CD4-positive, alpha-beta memory T cell (primary cell): ENCODE measurements at regions not wholly inside any gene's neighbourhood (a gene's known extent, or its start where the extent isn't known, plus 50 kb on each side); places are given as distances from the start of the nearest gene placed in this dataset.
A peak's percentile ranks its signal among the peaks of the same experiment; 100 is the strongest.

Experiments
- CTCF ChIA-PET: fragments of 350-600 bp; sonication (Branson Sonifier 250); formaldehyde crosslinking; loops from one replicate; lab custom pipeline; 2021; ENCODE audit warnings: inconsistent platforms; ENCODE audit not compliant: partially characterized antibody; lab: Charles Lee
- POLR2A ChIA-PET: fragments of 350-600 bp; sonication (Branson Sonifier 250); formaldehyde crosslinking; loops from one replicate; lab custom pipeline; 2021; ENCODE audit not compliant: partially characterized antibody; lab: Charles Lee
- DNase-seq, 5 donors: peaks; one replicate each; pipeline versions ENCODE4 v3.0.0 to v3.0.0-alpha.2; 2020 to 2022; ENCODE audit warnings: mixed read lengths in 1 of 5
- H3K27ac ChIP-seq: one replicate; pipeline ENCODE4 v1.7.0; 2013; ENCODE audit warnings: low read depth, low read length
- H3K27me3 ChIP-seq: 2 replicates; pipeline ENCODE4 v1.7.0; 2013; ENCODE audit warnings: mild to moderate bottlenecking, low read length, moderate library complexity; ENCODE audit not compliant: insufficient read depth
- H3K36me3 ChIP-seq: 2 replicates; pipeline ENCODE4 v1.7.0; 2013; ENCODE audit warnings: mild to moderate bottlenecking, low read length, moderate library complexity; ENCODE audit not compliant: insufficient read depth
- H3K4me1 ChIP-seq: 2 replicates; pipeline ENCODE4 v1.7.0; 2013; ENCODE audit warnings: mild to moderate bottlenecking, low read length, moderate library complexity; ENCODE audit not compliant: insufficient read depth
- H3K4me3 ChIP-seq, 2 donors: one replicate each; pipeline ENCODE4 v1.7.0; 2013; ENCODE audit warnings: low read length in 2 of 2, mild to moderate bottlenecking in 1 of 2
- H3K9me3 ChIP-seq, 2 donors: one replicate each; pipeline ENCODE4 v1.7.0; 2013; ENCODE audit warnings: low read length in 2 of 2, control low read depth in 1 of 2; ENCODE audit not compliant: control insufficient read depth in 1 of 2
- H3K27ac Mint-ChIP-seq, 7 donors: one replicate each; pipeline ENCODE4 v1.8.0; 2020 to 2021; ENCODE audit warnings: mixed read lengths in 7 of 7, mild to moderate bottlenecking in 6 of 7, inconsistent platforms in 3 of 7, moderate library complexity in 3 of 7
- H3K27me3 Mint-ChIP-seq, 2 donors: one replicate each; pipeline ENCODE4 v1.8.0; 2020 to 2021; ENCODE audit warnings: mixed read lengths in 2 of 2
- H3K36me3 Mint-ChIP-seq, 2 donors: one replicate each; pipeline ENCODE4 v1.8.0; 2020 to 2021; ENCODE audit warnings: mixed read lengths in 2 of 2, inconsistent platforms in 1 of 2, mild to moderate bottlenecking in 1 of 2
- H3K4me1 Mint-ChIP-seq, 4 donors: one replicate each; pipeline ENCODE4 v1.8.0; 2020 to 2021; ENCODE audit warnings: mixed read lengths in 4 of 4, mild to moderate bottlenecking in 1 of 4
- H3K4me3 Mint-ChIP-seq, 8 donors: one replicate each; pipeline ENCODE4 v1.8.0; 2020 to 2021; ENCODE audit warnings: mixed read lengths in 8 of 8, mild to moderate bottlenecking in 7 of 8, moderate library complexity in 6 of 8, inconsistent platforms in 3 of 8
- H3K9me3 Mint-ChIP-seq, 8 donors: one replicate each; pipeline ENCODE4 v1.8.0; 2020 to 2021; ENCODE audit warnings: mixed read lengths in 8 of 8, mild to moderate bottlenecking in 5 of 8, inconsistent platforms in 3 of 8, moderate library complexity in 1 of 8
- intact Hi-C: fragments of 100-400 bp; cut with micrococcal nuclease; formaldehyde crosslinking; loops from one replicate; pipeline ENCODE4 v1.15.1; 2023

GRCh38 chr14:22225516-22226140 is 363.4 kb downstream of the DAD1 start:
- intact Hi-C loops, result loop anchor here (2.0 to 5.0 kb wide), 3 partner anchors 52 to 345 kb away; no protein-coding TSS in a partner anchor
- H3K36me3 Mint-ChIP-seq, result no peaks in the 10 kb centered on the region
- Histone ChIP-seq H3K4me1 (no peaks in the 10 kb centered on the region), H3K36me3 (no peaks in the 10 kb centered on the region), H3K9me3 (no peaks in the 10 kb centered on the region), H3K27me3 (no peaks in the 10 kb centered on the region), H3K27ac (no peak overlapping the region), H3K4me3 (no peak overlapping the region)
- H3K27me3 Mint-ChIP-seq, result no peaks in the 10 kb centered on the region
- ChIA-PET CTCF (interaction anchor here (0.8 kb wide), 1 partner anchor 331 kb away, joined by 3 read pairs; no protein-coding TSS in a partner anchor), POLR2A (interaction anchor here (0.8 to 2.8 kb wide), 4 partner anchors 272 to 330 kb away, joined by 3 to 17 read pairs (median 6); no protein-coding TSS in a partner anchor)
- no peak for DNase-seq
- H3K9me3 Mint-ChIP-seq, result no peaks in the 10 kb centered on the region
- H3K4me3 Mint-ChIP-seq, result no peak overlapping the region
- peaks cover 0 to 7% (median 5%) of the 10 kb centered on the region in 4 donors for H3K4me1 Mint-ChIP-seq
- no peak overlapping the region for H3K27ac Mint-ChIP-seq

DNA sequence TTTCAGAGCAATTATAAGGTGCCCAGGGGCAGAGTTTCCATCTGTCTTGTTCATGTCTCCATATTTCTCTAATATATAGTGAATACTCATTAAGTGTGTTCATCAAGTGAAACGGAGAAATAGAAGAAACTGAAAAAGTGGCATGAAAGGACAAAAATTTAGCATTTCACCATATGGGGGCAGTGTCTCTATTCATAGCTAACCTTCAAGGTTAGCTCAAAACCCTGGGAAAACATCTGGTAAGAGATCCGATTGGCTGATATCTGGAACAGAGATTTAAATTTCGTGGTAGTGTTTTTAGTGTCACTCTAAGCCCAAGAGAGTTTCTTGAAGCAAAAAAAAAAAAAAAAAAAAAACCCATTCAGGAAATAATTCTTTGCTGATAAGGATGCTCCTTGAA is 367.5 kb downstream of the DAD1 start:
- no peaks in the 10 kb centered on the region for H3K9me3 ChIP-seq
- H3K36me3 ChIP-seq, result no peaks in the 10 kb centered on the region
- H3K27me3 ChIP-seq, result no peaks in the 10 kb centered on the region
- Mint-ChIP-seq H3K4me3 (peak overlapping the region in 7 of 8 donors; percentile 54 to 76 (median 67)), H3K27me3 (no peaks in the 10 kb centered on the region), H3K27ac (peak overlapping the region in 3 of 7 donors; percentile 67 to 84 (median 70)), H3K4me1 (peaks cover 1 to 7% (median 6%) of the 10 kb centered on the region in 4 donors), H3K36me3 (no peaks in the 10 kb centered on the region), H3K9me3 (no peaks in the 10 kb centered on the region)
- POLR2A ChIA-PET, result interaction anchor here (0.8 to 1.4 kb wide), 5 partner anchors 262 to 344 kb away, joined by 3 to 7 read pairs (median 4); no protein-coding TSS in a partner anchor
- DNase-seq, result peak in 1 of 5 donors; percentile 21
- intact Hi-C loops, result loop anchor here (2.0 kb wide), 1 partner anchor 337 kb away; no protein-coding TSS in a partner anchor
- no peak overlapping the region for H3K4me3 ChIP-seq
- CTCF ChIA-PET, result interaction anchor here (0.7 to 1.3 kb wide), 7 partner anchors 57 to 735 kb away, joined by 3 to 6 read pairs (median 3); no protein-coding TSS in a partner anchor
- no peak overlapping the region for H3K27ac ChIP-seq
- no peaks in the 10 kb centered on the region for H3K4me1 ChIP-seq

DNA sequence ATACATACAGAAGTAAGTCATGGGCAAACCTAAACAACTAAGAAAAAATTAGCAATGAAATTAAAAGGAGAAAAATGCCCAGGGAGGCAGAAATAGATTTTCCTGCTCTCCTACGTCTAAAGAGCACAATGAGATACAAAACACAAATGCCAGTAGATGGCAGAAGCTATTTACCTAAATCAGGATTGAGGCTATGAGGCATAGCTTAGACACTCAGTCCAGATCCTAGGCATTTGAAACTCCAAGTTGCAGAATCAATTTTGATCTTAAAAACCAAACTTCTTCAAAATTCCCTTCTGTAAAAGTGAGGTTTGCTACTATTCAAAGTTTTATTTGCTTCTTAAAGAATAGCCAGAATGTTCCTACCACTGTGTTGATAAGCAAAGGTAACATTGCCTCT is 368.6 kb downstream of the DAD1 start:
- no peak overlapping the region for H3K27ac Mint-ChIP-seq
- H3K36me3 Mint-ChIP-seq, result no peaks in the 10 kb centered on the region
- peaks cover 1 to 7% (median 6%) of the 10 kb centered on the region in 4 donors for H3K4me1 Mint-ChIP-seq
- Histone ChIP-seq H3K27ac (no peak overlapping the region), H3K27me3 (no peaks in the 10 kb centered on the region), H3K4me1 (no peaks in the 10 kb centered on the region), H3K4me3 (no peak overlapping the region), H3K9me3 (no peaks in the 10 kb centered on the region), H3K36me3 (no peaks in the 10 kb centered on the region)
- ChIA-PET POLR2A (interaction anchor here (1.0 kb wide), 1 partner anchor 350 kb away, joined by 3 read pairs; no protein-coding TSS in a partner anchor), CTCF (interaction anchor here (0.6 to 0.9 kb wide), 2 partner anchors 20 to 337 kb away, joined by 3 read pairs; no protein-coding TSS in a partner anchor)
- no peak for DNase-seq
- H3K9me3 Mint-ChIP-seq, result no peaks in the 10 kb centered on the region
- intact Hi-C loops, result loop anchor here (2.0 kb wide), 1 partner anchor 338 kb away; no protein-coding TSS in a partner anchor
- no peak overlapping the region for H3K4me3 Mint-ChIP-seq
- H3K27me3 Mint-ChIP-seq, result no peaks in the 10 kb centered on the region

GRCh38 chr14:22218728-22219127 is 370.3 kb downstream of the DAD1 start:
- no peaks in the 10 kb centered on the region for H3K9me3 Mint-ChIP-seq
- intact Hi-C loops, result no loop called here
- H3K4me3 Mint-ChIP-seq, result peak overlapping the region in 1 of 8 donors; percentile 15
- peak overlapping the region in 3 of 7 donors; percentile 27 to 74 (median 29) for H3K27ac Mint-ChIP-seq
- Histone ChIP-seq H3K4me1 (no peaks in the 10 kb centered on the region), H3K9me3 (no peaks in the 10 kb centered on the region), H3K27ac (no peak overlapping the region), H3K36me3 (no peaks in the 10 kb centered on the region), H3K4me3 (no peak overlapping the region), H3K27me3 (no peaks in the 10 kb centered on the region)
- DNase-seq, result peak in 2 of 5 donors; percentile 27 to 37
- H3K36me3 Mint-ChIP-seq, result no peaks in the 10 kb centered on the region
- H3K27me3 Mint-ChIP-seq, result no peaks in the 10 kb centered on the region
- CTCF ChIA-PET, result interaction anchor here (1.0 kb wide), 1 partner anchor 351 kb away, joined by 4 read pairs; no protein-coding TSS in a partner anchor
- POLR2A ChIA-PET, result interaction anchor here (0.7 kb wide), 1 partner anchor 338 kb away, joined by 4 read pairs; no protein-coding TSS in a partner anchor
- H3K4me1 Mint-ChIP-seq, result peaks cover 1 to 7% (median 6%) of the 10 kb centered on the region in 4 donors

GRCh38 chr14:22213120-22213519 is 375.9 kb downstream of the DAD1 start:
- H3K27me3 ChIP-seq, result no peaks in the 10 kb centered on the region
- POLR2A ChIA-PET, result no interaction called here
- H3K27ac Mint-ChIP-seq, result no peak overlapping the region

DNA sequence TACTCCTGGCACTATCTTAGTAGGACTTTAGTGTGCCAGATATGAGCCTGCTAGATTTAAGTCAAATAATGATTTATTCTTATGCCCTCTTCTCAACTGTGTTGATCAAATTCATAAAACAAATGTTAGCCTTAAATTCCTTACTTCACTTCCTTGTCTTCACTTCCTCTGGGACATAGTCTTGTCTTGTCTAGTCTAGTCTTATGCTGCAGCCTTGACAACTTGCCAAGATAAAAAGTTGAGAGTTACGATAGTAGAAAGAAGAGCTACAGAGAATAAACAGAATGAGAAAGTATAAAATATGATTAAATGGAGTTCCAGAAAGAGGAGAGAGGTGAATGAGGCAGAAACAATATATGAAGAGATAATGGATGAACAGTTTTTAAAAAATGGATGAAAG is 378.1 kb downstream of the DAD1 start:
- no peaks in the 10 kb centered on the region for H3K4me1 ChIP-seq
- no peaks in the 10 kb centered on the region for H3K4me1 Mint-ChIP-seq
- H3K27me3 ChIP-seq, result no peaks in the 10 kb centered on the region
- DNase-seq, result no peak
- POLR2A ChIA-PET, result no interaction called here
- H3K36me3 ChIP-seq, result no peaks in the 10 kb centered on the region
- CTCF ChIA-PET, result no interaction called here
- H3K4me3 ChIP-seq, result no peak overlapping the region
- H3K27ac ChIP-seq, result no peak overlapping the region
- intact Hi-C loops, result no loop called here
- H3K9me3 Mint-ChIP-seq, result no peaks in the 10 kb centered on the region
- no peaks in the 10 kb centered on the region for H3K27me3 Mint-ChIP-seq
- no peak overlapping the region for H3K4me3 Mint-ChIP-seq
- H3K9me3 ChIP-seq, result no peaks in the 10 kb centered on the region
- no peaks in the 10 kb centered on the region for H3K36me3 Mint-ChIP-seq
- H3K27ac Mint-ChIP-seq, result peak overlapping the region in 1 of 7 donors; percentile 29

More at GRCh38 chr14:22213120-22213519, 375.9 kb downstream of the DAD1 start:
- CTCF ChIA-PET, result no interaction called here
- H3K4me1 Mint-ChIP-seq, result no peaks in the 10 kb centered on the region
- Histone ChIP-seq H3K27ac (no peak overlapping the region), H3K9me3 (no peaks in the 10 kb centered on the region), H3K4me1 (no peaks in the 10 kb centered on the region), H3K36me3 (no peaks in the 10 kb centered on the region), H3K4me3 (no peak overlapping the region)
- no peak for DNase-seq
- H3K27me3 Mint-ChIP-seq, result no peaks in the 10 kb centered on the region
- H3K9me3 Mint-ChIP-seq, result no peaks in the 10 kb centered on the region
- H3K4me3 Mint-ChIP-seq, result no peak overlapping the region
- no peaks in the 10 kb centered on the region for H3K36me3 Mint-ChIP-seq
- intact Hi-C loops, result no loop called here

GRCh38 chr14:22210026-22210425 is 379.0 kb downstream of the DAD1 start:
- Histone ChIP-seq H3K36me3 (no peaks in the 10 kb centered on the region), H3K27ac (no peak overlapping the region), H3K4me1 (no peaks in the 10 kb centered on the region), H3K27me3 (no peaks in the 10 kb centered on the region), H3K9me3 (no peaks in the 10 kb centered on the region), H3K4me3 (no peak overlapping the region)
- Mint-ChIP-seq H3K9me3 (no peaks in the 10 kb centered on the region), H3K4me1 (no peaks in the 10 kb centered on the region), H3K27ac (no peak overlapping the region), H3K4me3 (no peak overlapping the region), H3K36me3 (no peaks in the 10 kb centered on the region), H3K27me3 (no peaks in the 10 kb centered on the region)
- intact Hi-C loops, result no loop called here
- DNase-seq, result no peak
- POLR2A ChIA-PET, result no interaction called here
- CTCF ChIA-PET, result no interaction called here
